Urinary bladder (tissue), 3 donors: ENCODE measurements at regions not wholly inside any gene's neighbourhood (a gene's known extent, or its start where the extent isn't known, plus 50 kb on each side); places are given as distances from the start of the nearest gene placed in this dataset. TPM values are rescaled to one million over a fixed set of nuclear protein-coding genes. Genes with fewer than 3 reads are reported as not detected.

Experiments
- DNase-seq: peaks from one replicate; pipeline ENCODE4 v3.0.0-alpha.2; 2015; ENCODE audit errors: extremely low spot score
- H3K27ac ChIP-seq: one replicate; pipeline ENCODE4 v1.5.1; 2013; ENCODE audit warnings: low read depth, mild to moderate bottlenecking, moderate library complexity
- H3K36me3 ChIP-seq: one replicate; pipeline ENCODE4 v1.6.1; 2013; ENCODE audit warnings: mild to moderate bottlenecking, moderate library complexity; ENCODE audit not compliant: insufficient read depth
- H3K4me1 ChIP-seq: one replicate; pipeline ENCODE4 v1.6.1; 2013; ENCODE audit warnings: mild to moderate bottlenecking, moderate library complexity; ENCODE audit not compliant: insufficient read depth
- H3K4me3 ChIP-seq: one replicate; pipeline ENCODE4 v1.5.1; 2013; ENCODE audit warnings: low read depth, low read length
- small RNA-seq: library from RNA; depleted of rRNA; stranded (forward); fragments of <200 nt; gene quantifications from one replicate; pipeline ENCODE3, GENCODE V24; 2014
- donor health status: healthy with polysubstance abuse.

DNA sequence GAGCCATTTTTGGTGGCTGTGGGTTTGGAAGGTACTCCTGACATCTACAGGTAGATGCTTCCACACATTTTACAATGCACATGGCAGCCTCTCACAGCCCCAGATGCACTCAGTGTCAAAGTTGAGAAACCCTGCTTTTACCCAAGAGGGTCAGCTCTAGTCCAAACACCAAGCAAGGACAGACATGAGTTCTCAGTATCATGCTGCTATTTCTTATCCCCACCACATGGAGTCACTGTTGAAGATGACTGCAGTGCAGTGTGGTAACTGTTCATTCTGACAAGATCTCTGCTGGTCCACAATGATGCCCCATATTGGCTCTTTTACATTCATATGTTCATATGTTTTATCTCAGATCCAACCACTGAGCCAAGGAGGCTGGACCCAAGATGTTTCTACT lies 50.5 kb upstream of the SALL1 start:
- no peak for DNase-seq
- Histone ChIP-seq H3K36me3 (no peaks in the 10 kb centered on the region), H3K4me1 (no peaks in the 10 kb centered on the region), H3K27ac (no peak overlapping the region), H3K4me3 (no peak overlapping the region)

Small RNA genes lying in the stretch of these regions (small RNA-seq; reads per million reads assigned to genes)
- gene AC137527.1, result not detected
